ENCODE measurements at regions not wholly inside any gene's neighbourhood (a gene's known extent, or its start where the extent isn't known, plus 50 kb on each side); places are given as distances from the start of the nearest gene placed in this dataset.
A peak's percentile ranks its signal among the peaks of the same experiment; 100 is the strongest.
"Not testable (repeated sequence)": the region's sequence is repeated elsewhere in the genome, so short reads cannot be mapped to it uniquely, and the experiment has no call there.

DNA sequence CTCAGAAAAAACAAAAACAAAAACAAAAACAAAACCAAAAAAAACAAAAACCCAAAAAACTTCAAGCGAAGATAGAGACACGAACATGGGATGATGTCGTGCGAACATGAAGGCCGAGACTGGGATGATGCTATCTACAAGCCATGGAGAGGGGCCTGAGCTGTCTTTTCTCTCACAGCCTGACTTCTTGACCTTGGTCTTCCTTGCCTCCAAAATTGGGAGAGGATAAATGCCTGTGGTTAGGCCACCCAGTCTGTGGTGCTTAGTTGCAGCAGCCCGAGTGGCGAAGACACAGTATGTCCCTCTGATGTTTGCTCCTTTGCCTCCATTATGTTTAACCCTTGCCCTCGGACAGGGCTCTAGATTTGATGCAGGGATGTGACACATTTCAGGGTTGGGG lies 130.4 kb upstream of the BASP1 start:
- no peak for DNase-seq (ENCODE audit: low spot score)

DNA sequence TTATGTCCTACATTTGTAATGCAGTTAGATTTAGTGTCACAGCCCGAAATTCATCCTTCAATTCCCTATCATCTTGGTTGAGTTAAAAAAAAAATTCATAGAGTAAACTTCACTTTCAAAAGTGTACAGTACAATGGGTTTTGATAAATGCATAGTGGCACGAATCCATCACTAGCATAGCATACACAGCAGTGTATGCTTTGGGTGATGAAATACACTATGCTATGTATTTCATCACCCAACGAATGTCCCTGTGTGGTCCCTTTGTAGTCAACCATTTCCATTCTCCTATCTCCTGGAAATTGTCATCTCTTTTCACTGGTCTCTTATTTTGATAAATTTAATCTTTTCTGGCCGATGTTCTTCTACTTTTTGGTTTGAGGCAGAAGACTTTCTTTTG lies 129.4 kb upstream of the BASP1 start:
- DNase-seq (ENCODE audit: low spot score), result no peak

DNA sequence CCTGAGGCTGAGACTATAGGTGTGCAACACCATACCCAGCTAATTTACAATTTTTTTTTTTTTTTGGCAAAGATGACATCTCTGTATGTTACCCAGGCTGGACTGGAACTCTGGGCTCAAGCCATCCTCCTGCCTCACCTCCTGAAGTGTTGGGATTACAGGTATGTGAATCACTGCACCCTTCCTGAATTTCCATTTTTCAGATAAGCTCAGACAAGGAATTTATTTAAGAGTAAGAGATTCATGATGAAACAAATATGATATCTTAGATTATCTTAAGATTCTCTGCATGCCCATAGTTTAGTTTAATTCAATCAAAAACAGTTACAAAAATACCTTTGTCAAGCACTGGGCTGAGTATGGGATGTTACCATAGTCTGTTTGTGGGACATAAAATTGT lies 128.4 kb upstream of the BASP1 start:
- DNase-seq (ENCODE audit: low spot score), result no peak

DNA sequence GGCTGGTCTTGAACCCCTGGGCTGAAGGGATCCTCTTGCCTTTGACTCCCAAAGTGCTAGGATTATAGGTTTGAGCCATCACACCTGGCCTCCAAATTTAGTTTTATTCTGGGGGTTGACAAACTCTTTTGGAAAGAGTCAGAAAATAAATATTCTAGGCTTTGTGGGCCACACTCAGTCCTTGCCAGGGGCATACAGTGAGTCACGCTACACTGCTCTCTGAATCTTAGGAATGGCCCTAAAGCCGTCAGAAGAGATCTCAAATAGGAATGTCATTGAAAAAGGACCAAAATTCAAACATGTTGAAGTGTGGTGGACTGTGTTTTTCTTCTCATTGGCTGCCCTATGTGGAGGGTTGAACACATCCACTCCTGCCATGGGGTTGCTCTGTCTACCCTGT lies 127.7 kb upstream of the BASP1 start:
- DNase-seq (ENCODE audit: low spot score), result no peak

DNA sequence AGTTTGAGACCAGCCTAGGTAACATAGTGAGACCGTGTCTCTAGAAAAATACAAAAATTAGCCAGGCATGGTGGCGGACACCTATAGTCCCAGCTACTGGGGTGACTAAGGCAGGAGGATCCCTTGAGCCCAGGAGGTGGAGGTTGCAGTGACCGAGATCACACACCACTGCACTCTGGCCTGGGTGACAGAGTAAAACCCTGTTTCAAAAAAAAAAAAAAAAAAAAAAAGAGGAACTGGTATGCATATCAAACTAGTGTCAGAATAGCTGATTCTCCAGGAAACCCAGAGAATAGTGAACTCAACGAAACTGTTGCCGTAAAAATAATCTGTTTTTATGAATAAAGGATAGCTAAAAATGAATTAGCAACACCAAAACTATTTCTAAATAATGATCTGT lies 126.6 kb upstream of the BASP1 start:
- no peak for DNase-seq (ENCODE audit: low spot score)

DNA sequence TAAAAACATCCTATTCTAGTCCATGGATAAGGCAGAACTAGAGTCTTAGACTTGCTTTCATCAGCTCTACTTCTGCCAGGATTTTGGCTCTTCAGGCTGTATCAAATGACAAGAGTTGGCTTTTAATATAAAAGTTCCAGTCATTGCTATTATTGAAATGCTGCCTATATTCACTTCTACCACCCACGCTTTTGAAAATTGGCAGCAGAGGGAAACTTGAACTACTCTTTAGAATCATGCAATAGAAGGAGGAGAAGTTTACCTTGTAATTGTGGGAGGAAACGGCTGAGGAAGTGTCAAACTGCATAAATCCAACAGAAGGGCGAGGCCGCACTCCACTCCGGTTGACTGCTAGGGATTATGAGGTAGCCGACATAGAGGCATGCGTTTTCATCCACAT lies 122.6 kb upstream of the BASP1 start:
- no peak for DNase-seq (ENCODE audit: low spot score)

DNA sequence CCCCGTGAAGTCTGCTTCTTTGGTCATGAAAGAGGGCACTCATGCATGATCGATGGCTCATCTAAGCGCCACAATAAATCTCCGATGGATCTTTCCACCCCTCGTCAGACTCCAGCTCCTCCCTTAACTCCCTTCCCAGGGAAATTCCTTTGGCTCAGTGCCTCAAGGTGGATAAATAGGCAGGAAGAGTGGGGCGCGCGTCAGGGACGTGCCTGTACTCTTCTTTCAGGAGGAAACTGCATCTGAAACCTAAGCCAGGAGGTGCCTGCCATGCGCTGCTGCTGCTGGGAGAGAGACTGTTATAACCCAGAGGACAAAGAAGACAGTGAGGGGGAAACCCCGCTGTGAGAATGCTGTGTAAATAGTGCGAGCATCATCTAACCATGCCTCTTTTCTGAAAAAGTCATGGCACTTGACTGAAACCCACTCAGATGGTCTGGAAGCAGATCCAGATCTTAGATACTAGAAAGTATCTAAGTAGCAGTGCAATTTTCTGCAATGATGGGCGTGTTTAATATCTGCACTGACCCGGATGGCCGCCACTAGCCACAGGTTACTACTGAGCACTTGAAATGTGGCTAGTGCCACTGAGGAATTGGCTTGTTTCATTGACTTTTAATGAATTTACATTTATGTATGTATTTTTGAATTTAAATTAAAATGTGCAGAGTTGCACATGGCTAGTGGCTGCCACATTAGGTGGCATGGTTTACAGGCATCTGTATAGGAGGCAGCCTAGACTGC lies 120.3 kb upstream of the BASP1 start:
- peak; percentile 8 for DNase-seq (ENCODE audit: low spot score)

DNA sequence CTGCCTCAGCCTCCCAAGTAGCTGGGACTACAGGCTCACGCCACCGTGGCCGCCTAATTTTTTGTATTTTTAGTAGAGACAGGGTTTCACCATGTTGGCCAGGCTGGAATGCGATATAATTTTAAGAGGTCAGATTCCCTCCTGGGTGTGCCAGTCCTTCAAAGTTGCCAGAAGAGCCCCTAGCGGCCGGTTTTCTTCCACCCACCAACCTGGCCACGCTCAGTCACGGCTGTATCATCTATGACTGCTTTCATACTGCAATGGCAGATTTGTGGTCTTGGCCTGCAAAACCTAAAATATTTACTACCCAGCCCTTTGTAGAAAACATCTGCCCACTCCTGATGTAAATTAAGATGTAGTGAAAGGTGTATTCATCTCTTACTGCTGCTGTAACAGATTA lies 117.5 kb upstream of the BASP1 start:
- no peak for DNase-seq (ENCODE audit: low spot score)

DNA sequence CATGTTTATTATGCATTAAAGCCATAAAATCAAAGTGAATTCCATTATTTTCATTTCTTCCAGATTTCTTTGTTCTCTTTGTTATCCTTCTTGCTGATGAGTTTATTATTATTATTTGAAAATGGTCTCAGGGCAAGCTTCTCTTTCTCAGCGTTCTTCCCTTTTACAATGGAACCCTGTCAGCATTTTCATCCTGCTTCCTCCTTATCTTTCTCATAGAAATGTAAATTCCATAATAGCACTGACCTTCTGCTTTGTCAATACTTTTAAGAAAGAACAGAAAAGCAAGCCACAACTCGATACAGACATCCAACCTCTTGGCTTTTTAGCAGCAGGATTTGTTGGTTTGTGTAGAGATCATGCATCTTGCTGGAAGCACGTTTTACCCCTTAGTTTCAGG lies 114.0 kb upstream of the BASP1 start:
- no peak for DNase-seq (ENCODE audit: low spot score)

DNA sequence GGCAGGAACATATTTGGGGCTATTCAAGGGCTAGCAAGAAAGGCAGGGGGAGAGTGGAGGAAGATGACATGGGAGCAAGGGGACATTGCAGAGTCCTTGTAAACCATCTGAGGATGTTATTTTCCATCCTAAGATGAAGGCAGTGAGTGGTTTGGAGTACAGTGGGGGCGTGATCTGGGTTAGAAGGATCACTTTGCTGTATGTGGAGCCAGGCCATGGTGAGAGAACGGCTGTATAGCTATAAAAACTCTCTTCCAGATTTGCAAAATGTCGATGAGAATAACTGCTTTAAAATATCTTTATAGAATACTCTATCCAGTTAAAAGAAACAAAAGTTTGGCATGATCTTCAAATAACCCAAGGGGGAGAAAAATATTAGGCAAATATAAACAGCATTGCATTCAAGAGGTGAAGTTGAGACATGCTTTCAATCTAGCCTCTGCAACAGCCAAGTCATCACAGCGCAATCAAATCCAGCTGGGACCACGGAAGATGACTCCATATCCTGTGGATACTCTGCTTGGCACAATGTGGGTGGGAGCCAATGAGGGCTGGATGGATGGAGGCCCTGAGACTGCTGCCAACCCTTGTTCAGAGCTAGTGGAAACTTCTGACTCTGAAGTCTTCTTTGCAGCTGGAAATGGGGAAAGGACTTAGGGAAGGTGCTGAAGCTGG lies 111.5 kb upstream of the BASP1 start:
- DNase-seq (ENCODE audit: low spot score), result no peak

DNA sequence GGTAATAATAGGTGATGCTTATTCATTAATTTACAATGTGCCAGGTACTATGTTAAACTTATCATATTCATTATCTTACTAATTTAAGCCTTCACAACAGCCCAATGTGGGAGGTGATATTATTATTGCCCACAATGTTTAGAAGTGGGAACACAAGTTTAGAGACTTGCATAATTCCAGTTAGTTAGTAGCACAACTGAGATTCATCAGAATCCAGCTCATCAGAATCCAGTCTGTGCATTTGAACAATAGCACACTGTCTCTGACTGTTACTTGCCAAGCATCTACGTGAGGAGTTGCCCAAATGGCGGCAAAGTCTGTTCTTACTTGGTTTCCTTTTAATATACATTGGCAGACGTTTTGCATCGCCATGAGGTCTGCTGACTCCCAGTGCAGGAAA lies 110.9 kb upstream of the BASP1 start:
- no peak for DNase-seq (ENCODE audit: low spot score)

DNA sequence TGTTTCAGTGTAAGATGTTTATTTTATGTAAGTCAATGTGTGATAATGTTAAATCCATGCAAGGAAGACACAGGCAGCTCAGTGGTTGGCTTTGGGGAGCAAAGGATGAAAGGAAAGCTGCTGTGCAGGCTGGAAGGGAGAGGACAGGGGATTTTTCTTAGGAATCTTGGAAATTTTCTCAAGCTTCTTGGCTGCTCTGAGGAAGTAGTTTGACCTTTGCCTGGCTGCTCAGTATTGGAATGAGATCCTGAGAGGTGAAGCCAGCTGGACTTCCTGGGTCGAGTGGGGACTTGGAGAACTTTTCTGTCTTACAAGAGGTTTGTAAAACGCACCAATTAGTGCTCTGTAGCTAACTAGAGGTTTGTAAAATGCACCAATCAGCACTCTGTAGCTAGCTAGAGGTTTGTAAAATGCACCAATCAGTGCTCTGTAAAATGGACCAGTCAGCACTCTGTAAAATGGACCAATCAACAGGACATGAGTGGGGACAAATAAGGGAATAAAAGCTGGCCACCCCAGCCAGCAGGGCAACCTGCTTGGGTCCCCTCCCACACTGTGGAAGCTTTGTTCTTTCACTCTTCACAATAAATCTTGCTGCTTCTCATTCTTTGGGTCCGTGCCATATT lies 105.2 kb upstream of the BASP1 start:
- not testable (repeated sequence) for DNase-seq (ENCODE audit: low spot score)

DNA sequence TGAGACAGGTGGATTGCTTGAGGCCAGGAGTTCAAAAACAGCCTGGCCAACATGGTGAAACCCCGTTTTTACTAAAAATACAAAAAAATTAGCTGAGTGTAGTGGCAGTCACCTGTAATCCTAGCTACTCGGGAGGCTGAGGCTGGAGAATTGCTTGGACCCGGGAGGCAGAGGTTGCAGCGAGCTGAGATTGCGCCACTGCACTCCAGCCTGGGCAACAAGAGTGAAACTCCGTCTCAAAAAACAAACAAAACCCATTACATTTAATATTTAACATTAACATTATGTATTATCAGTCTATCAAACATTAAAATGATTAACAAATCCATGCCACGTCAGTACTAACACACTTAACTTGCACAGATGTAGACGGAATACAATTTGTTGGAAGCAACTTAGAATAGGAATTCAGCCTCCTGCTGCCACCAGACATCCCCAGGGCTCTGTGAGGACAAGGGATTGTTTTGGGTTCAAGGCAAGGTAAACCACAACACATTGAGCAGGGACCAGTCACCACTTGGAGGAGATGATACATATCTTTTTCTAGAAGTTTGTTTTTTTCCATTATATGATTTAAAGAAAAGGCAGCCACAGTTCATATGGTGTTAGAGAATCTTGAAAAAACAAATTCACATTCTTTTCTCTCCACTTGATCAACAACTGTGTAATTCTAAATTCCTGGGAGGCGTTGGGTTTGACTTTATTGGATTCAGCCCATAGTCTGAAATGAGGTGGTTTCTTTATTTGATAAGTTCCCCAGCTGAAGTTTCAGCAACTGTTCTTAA lies 104.1 kb upstream of the BASP1 start:
- no peak for DNase-seq (ENCODE audit: low spot score)

DNA sequence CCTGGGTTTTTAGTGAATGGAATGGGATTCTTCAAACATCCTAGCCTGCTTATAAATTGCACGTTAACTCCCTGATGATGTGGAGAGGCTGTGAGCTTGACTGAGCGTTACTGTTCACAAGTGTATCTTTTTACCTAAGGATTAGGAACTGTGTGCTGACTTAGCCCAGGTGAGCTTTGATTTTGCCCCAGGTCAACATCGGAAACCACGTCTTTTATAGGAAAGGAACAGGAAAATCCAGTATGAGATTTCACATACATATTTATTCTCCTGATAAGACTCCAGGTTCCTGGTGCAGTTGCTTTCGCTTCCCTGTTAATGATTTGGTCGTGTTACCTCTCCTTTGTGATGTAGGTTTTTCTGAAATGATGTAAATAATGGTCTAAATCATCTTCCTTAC lies 103.2 kb upstream of the BASP1 start:
- no peak for DNase-seq (ENCODE audit: low spot score)

DNA sequence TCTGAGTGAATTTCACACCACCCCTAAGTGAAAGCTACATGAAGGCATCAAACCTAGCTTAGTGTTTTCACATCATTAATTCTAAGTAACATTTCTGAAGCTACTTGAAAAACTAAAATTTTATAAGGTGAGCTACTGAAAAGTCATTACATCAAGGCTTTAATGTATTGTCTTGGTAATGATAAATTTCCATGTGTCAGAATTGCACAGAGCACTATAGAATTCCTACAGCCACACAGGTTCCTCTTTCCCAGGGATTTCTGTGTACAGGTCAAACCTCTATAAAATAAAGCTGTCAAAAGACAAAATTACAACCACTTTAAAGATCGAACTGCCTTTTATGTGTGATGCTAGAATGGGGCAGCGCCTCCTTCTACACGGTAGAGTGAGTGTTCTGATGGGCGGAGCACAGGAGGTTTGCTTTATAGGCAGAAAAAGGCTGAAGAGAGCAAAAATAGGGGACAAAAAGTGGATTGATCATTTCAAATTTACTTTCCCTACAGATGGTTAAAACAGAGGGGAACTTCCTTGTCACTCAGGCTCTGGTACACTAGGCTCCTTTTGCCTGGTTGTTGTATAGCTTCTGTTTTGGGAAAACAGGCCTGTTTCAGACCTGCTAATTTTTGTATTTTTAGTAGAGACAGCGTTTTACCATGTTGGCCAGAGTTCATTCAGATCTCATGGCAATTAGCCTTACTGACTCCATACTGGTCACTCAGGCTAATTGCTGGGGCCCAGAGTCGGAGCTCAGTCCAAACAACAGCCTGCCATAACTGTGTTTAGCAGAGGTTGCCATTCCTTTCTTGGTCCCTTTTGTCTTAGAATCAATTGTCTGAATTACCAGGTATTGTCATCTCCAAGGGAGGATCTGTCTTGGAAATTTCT lies 102.5 kb upstream of the BASP1 start:
- no peak for DNase-seq (ENCODE audit: low spot score)

DNA sequence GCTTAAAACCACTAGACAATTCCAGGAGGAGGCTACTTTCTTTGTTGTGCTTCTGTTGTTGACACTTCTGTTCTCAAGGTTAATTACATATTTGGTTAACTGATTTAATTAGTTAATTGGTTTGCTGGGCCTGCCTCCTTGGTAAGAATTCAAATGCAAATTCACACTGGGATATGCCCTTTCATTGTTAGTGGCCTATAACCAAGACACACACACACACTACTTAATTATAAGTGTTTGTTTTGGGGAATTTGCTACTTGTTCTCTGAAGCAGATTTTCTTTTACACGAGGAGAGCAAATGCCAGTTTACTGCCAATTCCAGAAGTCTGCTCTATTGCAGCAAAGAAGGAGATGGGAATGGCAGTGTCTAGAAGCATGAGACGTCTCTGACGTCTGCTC lies 101.6 kb upstream of the BASP1 start:
- DNase-seq (ENCODE audit: low spot score), result no peak

DNA sequence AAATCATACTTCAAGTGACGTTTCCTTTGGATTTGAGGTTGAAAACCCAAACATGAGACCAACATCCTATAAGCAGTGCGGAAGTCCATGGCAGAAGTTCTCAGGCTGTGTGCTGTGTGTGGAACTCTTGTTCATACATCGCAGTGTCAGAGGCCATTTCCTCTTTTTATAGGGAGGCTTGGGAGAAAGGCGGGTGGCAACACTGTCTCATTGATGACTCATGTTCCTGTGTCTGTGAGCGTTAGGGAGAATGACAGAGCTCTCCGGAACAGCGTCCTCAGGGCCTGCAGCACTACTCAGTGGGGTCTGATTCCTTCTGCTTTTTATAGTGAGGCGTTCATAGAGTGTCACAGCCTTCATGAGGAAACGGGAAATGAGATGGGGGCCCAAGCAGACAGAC lies 98.8 kb upstream of the BASP1 start:
- no peak for DNase-seq (ENCODE audit: low spot score)

DNA sequence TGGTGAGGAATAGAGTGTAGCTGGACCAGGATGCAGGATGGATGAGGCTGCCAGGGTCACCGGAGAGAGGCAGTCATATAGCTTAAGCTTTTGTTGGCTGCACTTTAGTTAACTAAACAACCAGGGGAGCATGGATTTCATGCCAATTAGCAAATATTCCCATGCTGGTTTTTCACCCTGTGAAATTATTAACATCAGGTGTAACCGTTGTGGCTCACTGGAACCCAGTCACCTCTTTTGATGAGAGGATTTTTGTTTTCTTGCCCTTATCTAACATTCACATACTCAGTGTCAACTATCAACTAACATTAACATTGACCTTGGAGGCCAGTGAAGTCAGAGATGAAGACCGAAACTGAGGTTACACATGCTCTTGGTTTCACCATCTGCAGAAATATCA lies 97.2 kb upstream of the BASP1 start:
- no peak for DNase-seq (ENCODE audit: low spot score)

DNA sequence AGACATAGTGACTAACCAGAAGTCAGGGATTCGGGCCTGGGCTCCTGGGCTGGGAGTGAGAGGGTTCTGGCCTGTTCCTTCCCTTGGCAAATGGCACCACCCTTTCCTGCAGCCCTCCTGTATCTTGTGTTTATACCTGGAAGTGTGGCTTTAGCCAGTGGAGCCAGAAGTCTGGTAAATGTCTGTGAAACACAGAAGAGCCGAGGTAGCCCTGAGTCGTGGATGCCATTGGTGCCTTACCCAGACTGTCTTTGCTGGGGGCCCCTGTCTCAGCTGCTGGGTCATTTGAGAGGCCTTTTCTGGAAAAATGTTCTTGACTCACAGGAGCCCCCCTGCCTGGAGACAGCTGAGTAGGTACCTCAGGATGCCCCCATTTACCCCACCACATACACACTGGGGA lies 95.7 kb upstream of the BASP1 start:
- no peak for DNase-seq (ENCODE audit: low spot score)

DNA sequence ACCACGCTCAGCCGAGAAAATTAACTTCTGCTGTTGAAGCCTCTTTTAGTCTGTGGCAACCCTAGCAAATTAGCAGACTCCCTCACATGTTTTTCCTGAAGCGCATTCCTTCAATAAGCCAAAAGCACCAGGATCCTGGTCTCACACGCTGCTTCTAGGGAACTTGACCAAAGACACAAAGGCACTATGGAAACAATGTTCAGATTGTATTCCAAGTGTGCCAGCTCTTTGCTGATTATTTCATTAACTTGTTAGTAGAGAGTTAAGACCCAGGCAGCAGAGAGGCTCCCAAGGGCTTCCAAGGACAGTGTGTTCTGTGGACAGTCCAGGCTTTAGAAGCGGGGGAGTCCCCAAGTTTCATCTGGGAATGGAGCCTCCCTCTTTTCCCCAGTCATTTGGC lies 94.4 kb upstream of the BASP1 start:
- DNase-seq (ENCODE audit: low spot score), result no peak

DNA sequence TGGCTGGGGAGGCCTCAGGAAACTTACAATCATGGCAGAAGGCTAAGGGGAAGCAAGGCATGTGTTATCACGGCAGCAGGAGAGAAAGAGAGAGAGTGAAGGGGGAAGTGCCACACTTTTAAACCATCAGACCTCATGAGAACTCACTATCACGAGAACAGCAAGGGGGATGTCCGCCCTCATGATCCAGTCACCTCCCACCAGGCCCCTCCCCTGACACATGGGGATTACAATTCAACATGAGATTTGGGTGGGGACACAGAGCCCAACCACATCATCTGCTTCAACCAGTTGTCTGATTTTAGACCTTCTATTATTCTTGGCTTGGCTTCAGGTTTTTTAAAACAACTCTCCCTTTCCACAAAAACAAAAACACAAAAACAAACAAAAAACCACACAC lies 93.7 kb upstream of the BASP1 start:
- not testable (repeated sequence) for DNase-seq (ENCODE audit: low spot score)

DNA sequence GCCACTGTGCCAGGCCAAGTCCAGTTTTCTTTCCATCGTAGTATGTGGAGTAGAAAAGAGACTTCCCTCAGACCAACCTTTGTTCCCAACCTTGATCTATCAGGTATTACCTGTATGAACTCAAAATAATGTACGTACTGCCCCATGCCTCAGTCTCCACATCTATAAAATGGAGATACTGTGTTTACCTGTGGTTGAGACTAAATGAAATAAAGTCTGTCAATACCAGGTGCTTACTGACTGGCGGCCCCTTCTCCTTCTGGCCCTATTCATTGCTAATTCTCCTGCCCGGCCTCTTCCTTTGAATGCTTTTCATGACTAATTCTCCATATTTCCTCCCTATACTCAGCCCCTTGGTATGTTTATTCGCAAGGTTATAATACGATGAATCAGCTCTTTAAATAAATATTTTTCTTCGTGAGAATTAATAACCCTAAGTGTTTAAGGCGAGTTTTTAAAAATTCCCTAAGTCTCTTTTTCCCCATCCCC lies 89.6 kb upstream of the BASP1 start:
- DNase-seq (ENCODE audit: low spot score), result no peak

Data from cerebellar cortex (tissue), 1 donor.